Epithelial cell of proximal tubule (primary cell): ENCODE measurements at regions not wholly inside any gene's neighbourhood (a gene's known extent, or its start where the extent isn't known, plus 50 kb on each side); places are given as distances from the start of the nearest gene placed in this dataset.
"Not testable (repeated sequence)": the region's sequence is repeated elsewhere in the genome, so short reads cannot be mapped to it uniquely, and the experiment has no call there.

Experiments
- DNase-seq: peaks from one replicate; pipeline ENCODE4 v3.0.0-alpha.2; 2011; ENCODE audit warnings: low read depth
- H3K4me3 ChIP-seq: 2 replicates; pipeline ENCODE4 v1.5.1; 2011; ENCODE audit warnings: low read depth, mild to moderate bottlenecking, low read length
- TF ChIP-seq, protein P1 (sequence below): conservative IDR thresholded peaks from 2 replicates; pipeline ENCODE4 v1.5.1; 2012; ENCODE audit warnings: low read depth, mild to moderate bottlenecking, low read length

DNA sequence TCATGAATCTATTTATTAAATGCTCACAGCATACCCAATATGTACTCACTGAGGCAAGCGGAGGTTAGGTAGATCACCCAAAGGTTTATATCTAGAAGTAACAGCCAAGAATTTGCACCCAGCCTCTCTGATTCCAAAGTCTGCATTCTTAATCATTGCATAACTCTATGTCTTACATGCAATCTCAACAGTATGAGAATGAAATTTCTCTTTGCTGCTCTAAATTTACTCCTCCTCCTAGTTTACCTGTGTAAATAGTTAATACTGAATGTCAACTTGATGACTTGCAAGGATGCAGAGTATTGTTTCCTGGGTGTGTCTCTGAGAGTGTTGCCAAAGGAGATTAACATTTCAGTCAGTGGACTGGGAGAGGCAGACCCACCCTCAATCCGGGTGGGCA, 840.6 kb downstream of the BRINP3 start:
- no peak overlapping the region for H3K4me3 ChIP-seq
- TF ChIP-seq, protein P1, sequence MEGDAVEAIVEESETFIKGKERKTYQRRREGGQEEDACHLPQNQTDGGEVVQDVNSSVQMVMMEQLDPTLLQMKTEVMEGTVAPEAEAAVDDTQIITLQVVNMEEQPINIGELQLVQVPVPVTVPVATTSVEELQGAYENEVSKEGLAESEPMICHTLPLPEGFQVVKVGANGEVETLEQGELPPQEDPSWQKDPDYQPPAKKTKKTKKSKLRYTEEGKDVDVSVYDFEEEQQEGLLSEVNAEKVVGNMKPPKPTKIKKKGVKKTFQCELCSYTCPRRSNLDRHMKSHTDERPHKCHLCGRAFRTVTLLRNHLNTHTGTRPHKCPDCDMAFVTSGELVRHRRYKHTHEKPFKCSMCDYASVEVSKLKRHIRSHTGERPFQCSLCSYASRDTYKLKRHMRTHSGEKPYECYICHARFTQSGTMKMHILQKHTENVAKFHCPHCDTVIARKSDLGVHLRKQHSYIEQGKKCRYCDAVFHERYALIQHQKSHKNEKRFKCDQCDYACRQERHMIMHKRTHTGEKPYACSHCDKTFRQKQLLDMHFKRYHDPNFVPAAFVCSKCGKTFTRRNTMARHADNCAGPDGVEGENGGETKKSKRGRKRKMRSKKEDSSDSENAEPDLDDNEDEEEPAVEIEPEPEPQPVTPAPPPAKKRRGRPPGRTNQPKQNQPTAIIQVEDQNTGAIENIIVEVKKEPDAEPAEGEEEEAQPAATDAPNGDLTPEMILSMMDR, result no peak
- DNase-seq, result no peak

DNA sequence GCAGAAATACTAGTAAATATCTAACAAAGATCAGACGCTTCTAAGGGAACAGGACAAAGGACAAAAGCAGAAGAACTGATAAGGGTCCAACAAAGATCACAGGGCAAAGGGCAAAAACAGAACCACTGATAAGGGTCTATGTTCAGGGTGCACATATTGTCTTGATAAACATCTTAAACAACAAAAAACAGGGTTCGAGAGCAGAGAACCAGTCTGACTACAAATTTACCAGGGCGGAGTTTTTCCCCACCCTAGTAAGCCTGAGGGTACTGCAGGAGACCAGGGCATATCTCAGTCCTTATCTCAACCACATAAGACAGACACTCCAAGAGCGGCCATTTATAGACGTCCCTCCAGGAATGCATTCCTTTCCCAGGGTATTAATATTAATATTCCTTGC, 833.5 kb downstream of the BRINP3 start:
- not testable (repeated sequence) for H3K4me3 ChIP-seq

DNA sequence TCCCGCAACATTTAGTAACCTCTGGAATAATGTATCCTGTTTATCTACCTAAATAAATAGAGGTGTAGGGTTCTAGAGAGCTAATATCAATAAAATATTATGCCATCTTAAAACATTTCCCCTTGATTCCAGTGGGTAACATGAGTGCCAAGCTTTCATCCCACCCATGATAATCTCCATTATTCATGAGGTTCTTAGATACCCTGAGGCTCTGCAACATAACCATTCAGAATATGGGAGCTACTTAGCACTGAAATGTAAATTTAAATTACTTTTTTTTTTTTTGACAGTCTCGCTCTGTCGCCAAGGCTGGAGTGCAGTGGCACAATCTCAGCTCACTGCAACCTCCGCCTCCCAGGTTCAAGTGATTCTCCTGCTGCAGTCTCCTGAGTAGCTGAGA, 832.7 kb downstream of the BRINP3 start:
- TF ChIP-seq, protein P1, result no peak
- no peak overlapping the region for H3K4me3 ChIP-seq

More for the DNA sequence above, 833.5 kb downstream of the BRINP3 start:
- DNase-seq, result not testable (repeated sequence)

DNA sequence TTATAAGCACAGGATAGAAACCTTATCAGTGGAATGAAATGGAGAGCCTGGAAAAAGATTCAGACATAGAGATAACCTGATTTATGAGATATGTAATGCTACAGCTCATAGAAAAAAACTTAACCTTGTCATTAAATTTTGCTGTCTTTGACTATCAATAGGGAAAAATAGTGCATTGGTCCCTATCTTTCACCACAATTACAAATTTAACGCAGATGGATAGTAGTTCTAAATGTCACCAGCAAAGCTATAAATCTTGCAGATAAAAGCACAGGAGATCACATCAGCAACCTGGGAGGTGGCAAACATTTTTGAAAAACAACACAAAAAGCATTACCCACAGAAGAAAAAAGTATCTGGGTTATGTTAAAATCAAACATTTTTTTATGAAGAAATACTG, 831.6 kb downstream of the BRINP3 start:
- DNase-seq, result no peak
- no peak overlapping the region for H3K4me3 ChIP-seq
- TF ChIP-seq, protein P1, result no peak

More for the DNA sequence above, 832.7 kb downstream of the BRINP3 start:
- no peak for DNase-seq

DNA sequence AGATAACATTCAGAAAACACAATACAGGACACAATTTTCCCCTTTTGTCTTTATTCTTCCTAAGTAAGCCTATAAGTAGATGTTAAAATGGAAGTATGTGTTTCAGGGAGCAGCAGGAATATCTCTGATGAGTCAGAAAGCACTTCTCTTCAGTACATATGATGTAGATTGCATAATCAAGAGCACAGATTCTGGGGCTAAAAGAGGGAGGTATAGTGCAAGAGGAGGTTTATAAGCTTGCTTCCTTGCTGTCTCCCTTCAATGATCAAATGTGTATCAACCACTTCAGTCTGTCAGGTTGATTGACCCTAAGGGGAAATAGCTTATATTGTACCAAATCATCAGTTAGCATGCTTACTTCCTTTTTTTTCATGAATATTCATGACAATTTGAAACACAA, 822.8 kb downstream of the BRINP3 start:
- TF ChIP-seq, protein P1, result no peak
- DNase-seq, result no peak
- H3K4me3 ChIP-seq, result no peak overlapping the region

DNA sequence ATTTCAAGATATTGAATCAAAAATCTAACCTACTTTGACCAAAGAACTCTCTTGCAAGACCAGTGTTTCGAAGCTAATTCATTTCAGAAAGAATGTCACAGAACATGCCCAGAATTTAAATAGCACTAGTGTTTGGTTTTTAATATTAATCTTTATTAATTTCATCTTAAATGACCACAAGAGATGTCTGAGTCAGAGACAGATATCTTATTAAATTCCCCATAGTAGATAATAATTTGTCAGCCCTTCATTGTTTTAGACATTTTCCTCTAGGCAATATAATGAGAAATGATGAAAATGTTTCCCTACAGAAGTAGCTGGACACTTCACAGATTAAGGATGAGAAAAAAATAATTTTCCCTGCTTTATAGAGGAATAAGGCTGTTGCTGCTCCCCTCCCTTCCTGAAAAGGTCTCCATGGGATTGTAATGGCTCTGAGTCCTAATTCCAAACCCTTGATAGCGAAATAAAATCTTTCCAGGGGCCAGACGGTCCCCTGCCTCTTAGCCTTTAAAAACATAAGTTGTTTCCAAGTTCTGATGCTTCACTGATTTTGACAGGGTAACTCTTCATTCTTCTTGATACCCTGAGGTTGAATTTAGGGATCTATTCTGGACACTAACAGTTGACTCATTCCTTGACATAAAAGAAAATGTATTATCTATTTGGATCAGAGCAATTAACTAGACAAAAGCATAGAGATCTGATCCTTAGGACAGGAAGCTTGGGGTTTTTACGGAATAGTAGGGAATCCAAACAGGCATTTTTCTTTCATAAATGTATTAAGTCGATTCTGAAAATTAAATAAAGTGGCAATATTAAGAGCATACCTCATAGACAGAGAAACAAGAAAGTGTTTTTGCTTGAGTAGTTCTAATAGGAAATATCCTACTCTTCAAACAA, 820.8 kb downstream of the BRINP3 start:
- TF ChIP-seq, protein P1, result no peak
- no peak for DNase-seq
- no peak overlapping the region for H3K4me3 ChIP-seq

DNA sequence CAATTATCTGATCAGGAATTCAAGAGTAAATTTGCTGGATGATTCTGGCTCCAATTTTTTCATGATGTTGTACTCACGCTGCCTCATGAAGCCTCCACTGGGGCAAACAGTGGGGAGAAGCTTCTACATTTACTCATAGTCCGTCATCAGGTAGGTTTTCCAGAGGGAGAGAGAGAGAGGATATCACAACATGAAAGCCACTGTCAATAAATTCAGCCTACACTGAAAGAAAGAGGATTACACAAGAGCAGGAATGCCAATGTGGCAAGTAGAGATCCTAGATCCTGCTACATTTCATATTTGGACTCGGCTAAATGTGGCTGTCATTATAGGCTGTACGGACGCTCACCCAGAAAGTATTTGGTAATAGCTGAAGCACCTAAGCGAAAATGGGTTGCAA, 819.9 kb downstream of the BRINP3 start:
- no peak for DNase-seq
- no peak overlapping the region for H3K4me3 ChIP-seq
- TF ChIP-seq, protein P1, result no peak
